Smooth muscle cell (in vitro differentiated cells): ENCODE measurements at regions not wholly inside any gene's neighbourhood (a gene's known extent, or its start where the extent isn't known, plus 50 kb on each side); places are given as distances from the start of the nearest gene placed in this dataset.

Source experiments
- DNase-seq: peaks from one replicate; lab custom pipeline; 2025; ENCODE audit not compliant: unreplicated experiment; lab: John Stamatoyannopoulos, UW
- H2AFZ ChIP-seq: fragments of 200-600 bp; sonication (generic); 2 replicates; pipeline ENCODE4 v1.6.0; 2016; ENCODE audit warnings: antibody characterized with exemption, low read depth, mild to moderate bottlenecking
- H3F3A ChIP-seq: fragments of 200-600 bp; sonication (generic); 2 replicates; pipeline ENCODE4 v1.6.0; 2017; ENCODE audit warnings: antibody characterized with exemption, low read depth
- H3K27ac ChIP-seq: fragments of 200-600 bp; sonication (generic); 2 replicates; pipeline ENCODE4 v1.5.1; 2016; ENCODE audit warnings: low read depth, mild to moderate bottlenecking
- H3K27me3 ChIP-seq: fragments of 200-600 bp; sonication (generic); 2 replicates; pipeline ENCODE4 v1.6.1; 2016; ENCODE audit warnings: low read depth, mild to moderate bottlenecking
- H3K36me3 ChIP-seq: fragments of 200-600 bp; sonication (generic); 2 replicates; pipeline ENCODE4 v1.5.1; 2016; ENCODE audit warnings: low read depth
- H3K4me1 ChIP-seq: fragments of 200-600 bp; sonication (generic); 2 replicates; pipeline ENCODE4 v1.5.1; 2016; ENCODE audit warnings: low read depth
- H3K4me2 ChIP-seq: fragments of 200-600 bp; sonication (generic); 2 replicates; pipeline ENCODE4 v1.6.0; 2016; ENCODE audit warnings: mild to moderate bottlenecking
- H3K4me3 ChIP-seq: fragments of 200-600 bp; sonication (generic); 2 replicates; pipeline ENCODE4 v1.5.1; 2016; ENCODE audit warnings: mild to moderate bottlenecking
- H3K79me2 ChIP-seq: fragments of 200-600 bp; sonication (generic); 2 replicates; pipeline ENCODE4 v1.6.0; 2016; ENCODE audit warnings: low read depth, mild to moderate bottlenecking
- H3K9ac ChIP-seq: fragments of 200-600 bp; sonication (generic); 2 replicates; pipeline ENCODE4 v1.6.0; 2016; ENCODE audit warnings: low read depth
- H3K9me3 ChIP-seq: fragments of 200-600 bp; sonication (generic); replicated peaks from 2 replicates; pipeline ENCODE4 v1.5.1; 2016; ENCODE audit warnings: low read depth
- H4K20me1 ChIP-seq: fragments of 200-600 bp; sonication (generic); 2 replicates; pipeline ENCODE4 v1.6.0; 2016; ENCODE audit warnings: low read depth
- CTCF ChIP-seq: fragments of 200-600 bp; sonication (generic); IDR thresholded peaks from 2 replicates; pipeline ENCODE4 v1.5.1; 2017; ENCODE audit warnings: borderline replicate concordance, mild to moderate bottlenecking, antibody characterized with exemption; ENCODE audit not compliant: insufficient read depth, poor library complexity, severe bottlenecking
- WGBS: methylation state at CpG from one replicate; pipeline ENCODE4 v1.1.7; 2016; ENCODE audit warnings: low lambda C conversion rate; 5-methylcytosine and 5-hydroxymethylcytosine counted together

- H3K27ac ChIP-seq: no peak overlapping the region
These were observed 116.0 kb upstream of the FLRT2 start for GRCh38 chr14:85413836-85414526.

GRCh38 chr14:85415015-85415712, 114.8 kb upstream of the FLRT2 start:
- DNase-seq: no peak

More at GRCh38 chr14:85413836-85414526, 116.0 kb upstream of the FLRT2 start:
- 91% methylated on average over 5 of the region's 5 CpGs for WGBS
- no peaks in the 10 kb centered on the region for H4K20me1 ChIP-seq
- H3F3A ChIP-seq: peaks cover 13% of the 10 kb centered on the region
- H3K9ac ChIP-seq: no peak overlapping the region
- no peak for TF ChIP-seq CTCF
- H3K79me2 ChIP-seq: no peaks in the 10 kb centered on the region
- H3K4me2 ChIP-seq: no peak overlapping the region
- peaks cover 7% of the 10 kb centered on the region for H3K4me1 ChIP-seq
- no peaks in the 10 kb centered on the region for H3K36me3 ChIP-seq
- H3K27me3 ChIP-seq: no peaks in the 10 kb centered on the region
- H3K9me3 ChIP-seq: no peaks in the 10 kb centered on the region
- H3K4me3 ChIP-seq: no peak overlapping the region
- no peak for DNase-seq
- peak overlapping the region; percentile 4 for H2AFZ ChIP-seq

GRCh38 chr14:85416771-85417170, 113.2 kb upstream of the FLRT2 start:
- Histone ChIP-seq H3F3A (peaks cover 13% of the 10 kb centered on the region), H3K4me3 (no peak overlapping the region), H3K4me1 (peaks cover 7% of the 10 kb centered on the region), H4K20me1 (no peaks in the 10 kb centered on the region), H3K36me3 (no peaks in the 10 kb centered on the region), H3K27me3 (no peaks in the 10 kb centered on the region), H3K27ac (peak overlapping the region; percentile 79), H3K79me2 (no peaks in the 10 kb centered on the region), H2AFZ (peak overlapping the region; percentile 49), H3K9me3 (no peaks in the 10 kb centered on the region), H3K4me2 (peak overlapping the region; percentile 45), H3K9ac (peak overlapping the region; percentile 40)
- TF ChIP-seq CTCF: no peak
- no peak for DNase-seq
- 0% methylated on average over 2 of the region's 2 CpGs for WGBS

More at GRCh38 chr14:85415015-85415712, 114.8 kb upstream of the FLRT2 start:
- Histone ChIP-seq H2AFZ (peak overlapping the region; percentile 41), H3F3A (peaks cover 13% of the 10 kb centered on the region), H3K27me3 (no peaks in the 10 kb centered on the region), H4K20me1 (no peaks in the 10 kb centered on the region), H3K4me1 (peaks cover 7% of the 10 kb centered on the region), H3K36me3 (no peaks in the 10 kb centered on the region), H3K4me3 (no peak overlapping the region), H3K4me2 (peak overlapping the region; percentile 44), H3K9ac (peak overlapping the region; percentile 13), H3K27ac (peak overlapping the region; percentile 79), H3K9me3 (no peaks in the 10 kb centered on the region), H3K79me2 (no peaks in the 10 kb centered on the region)
- WGBS: 50% methylated on average over 13 of the region's 13 CpGs
- peak; percentile 34 for TF ChIP-seq CTCF
